AG09319 (cell line): ENCODE measurements at regions not wholly inside any gene's neighbourhood (a gene's known extent, or its start where the extent isn't known, plus 50 kb on each side); places are given as distances from the start of the nearest gene placed in this dataset.

ENCODE experiments used
- DNase-seq: peaks from one replicate; pipeline ENCODE4 v3.0.0-alpha.2; 2010; ENCODE audit warnings: low read depth; ENCODE audit errors: extremely low read depth
- TF ChIP-seq, protein P1 (sequence below): IDR thresholded peaks from 2 replicates; pipeline ENCODE4 v1.5.1; 2011; ENCODE audit warnings: low read depth, mild to moderate bottlenecking, inconsistent platforms, low read length, moderate library complexity

DNA sequence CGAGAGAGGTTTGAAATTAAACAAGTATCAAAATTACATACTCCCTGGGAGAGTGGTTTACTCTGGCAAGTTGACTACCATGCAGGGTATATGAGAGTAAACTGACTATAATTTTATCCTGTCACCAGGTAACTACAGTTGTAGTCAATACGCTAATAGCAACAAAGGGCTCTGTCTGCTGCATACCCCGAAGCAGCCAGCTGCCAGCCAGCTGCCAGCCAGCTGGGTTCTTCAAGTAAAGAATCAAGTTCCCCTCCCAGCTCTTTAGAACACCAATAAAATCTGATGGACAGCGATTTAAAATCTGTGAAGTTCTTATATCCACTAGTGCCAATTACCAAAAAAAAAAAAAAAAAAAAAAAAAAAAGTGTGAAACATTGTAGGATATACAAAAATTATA, 417.7 kb upstream of the CFAP20DC start:
- DNase-seq = no peak
- TF ChIP-seq, protein P1, sequence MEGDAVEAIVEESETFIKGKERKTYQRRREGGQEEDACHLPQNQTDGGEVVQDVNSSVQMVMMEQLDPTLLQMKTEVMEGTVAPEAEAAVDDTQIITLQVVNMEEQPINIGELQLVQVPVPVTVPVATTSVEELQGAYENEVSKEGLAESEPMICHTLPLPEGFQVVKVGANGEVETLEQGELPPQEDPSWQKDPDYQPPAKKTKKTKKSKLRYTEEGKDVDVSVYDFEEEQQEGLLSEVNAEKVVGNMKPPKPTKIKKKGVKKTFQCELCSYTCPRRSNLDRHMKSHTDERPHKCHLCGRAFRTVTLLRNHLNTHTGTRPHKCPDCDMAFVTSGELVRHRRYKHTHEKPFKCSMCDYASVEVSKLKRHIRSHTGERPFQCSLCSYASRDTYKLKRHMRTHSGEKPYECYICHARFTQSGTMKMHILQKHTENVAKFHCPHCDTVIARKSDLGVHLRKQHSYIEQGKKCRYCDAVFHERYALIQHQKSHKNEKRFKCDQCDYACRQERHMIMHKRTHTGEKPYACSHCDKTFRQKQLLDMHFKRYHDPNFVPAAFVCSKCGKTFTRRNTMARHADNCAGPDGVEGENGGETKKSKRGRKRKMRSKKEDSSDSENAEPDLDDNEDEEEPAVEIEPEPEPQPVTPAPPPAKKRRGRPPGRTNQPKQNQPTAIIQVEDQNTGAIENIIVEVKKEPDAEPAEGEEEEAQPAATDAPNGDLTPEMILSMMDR = no peak

- DNase-seq = no peak
- TF ChIP-seq, protein P1 = no peak
These were observed 414.4 kb upstream of the CFAP20DC start for GRCh38 chr3:59464187-59464586.

GRCh38 chr3:59463253-59463652, 413.4 kb upstream of the CFAP20DC start:
- TF ChIP-seq, protein P1 = no peak
- no peak for DNase-seq

DNA sequence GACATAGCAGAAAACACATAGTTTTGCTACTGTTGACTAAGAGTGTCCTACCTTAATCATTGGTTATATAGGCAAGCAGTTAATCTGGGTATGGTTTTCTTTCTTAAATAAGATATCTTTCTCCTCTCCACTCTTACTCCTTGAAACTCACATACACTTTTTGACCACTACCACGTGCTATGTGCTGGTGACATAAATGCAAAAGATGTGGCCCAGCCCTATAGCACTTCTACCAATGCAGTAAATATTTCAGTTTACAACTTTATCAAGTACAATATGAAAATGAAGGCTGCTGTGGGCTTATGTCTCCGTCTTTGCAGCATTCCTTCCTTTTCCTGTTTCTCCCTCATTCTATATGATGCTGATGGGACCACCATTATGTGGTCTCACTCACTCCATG, 410.2 kb upstream of the CFAP20DC start:
- TF ChIP-seq, protein P1 = no peak

DNA sequence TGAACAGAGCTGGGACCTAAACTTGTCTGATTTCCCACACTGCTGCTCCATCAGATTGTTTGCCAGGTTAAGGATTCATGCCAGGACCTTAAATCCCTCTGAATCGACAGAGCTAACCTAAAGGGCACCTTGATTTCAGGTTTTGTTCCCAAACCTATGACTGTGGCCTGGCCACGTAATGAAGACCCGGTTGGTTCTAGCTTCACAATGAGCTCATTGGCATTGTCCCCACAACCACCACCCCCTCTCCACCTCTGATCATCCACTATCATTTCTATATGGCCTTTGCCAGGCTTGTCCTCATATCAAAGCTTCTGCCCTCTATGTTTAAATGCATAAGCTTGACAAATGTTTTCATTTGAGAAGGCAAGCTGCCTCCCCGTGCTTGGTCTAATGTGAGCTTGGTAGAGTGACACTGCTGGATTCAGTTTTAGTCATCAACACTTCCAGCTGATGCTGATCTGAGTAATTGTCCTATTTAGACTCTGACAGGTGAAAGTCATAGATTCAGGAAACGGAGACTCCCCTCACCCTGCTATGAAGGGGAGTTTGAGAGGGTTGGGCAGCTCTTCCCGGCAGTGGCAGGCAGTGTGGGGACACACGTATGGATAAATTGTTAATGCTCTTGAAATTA, 407.1 kb upstream of the CFAP20DC start:
- no peak for DNase-seq
- TF ChIP-seq, protein P1 = no peak

More for the DNA sequence above, 410.2 kb upstream of the CFAP20DC start:
- DNase-seq = no peak

GRCh38 chr3:59451800-59452746, 402.2 kb upstream of the CFAP20DC start:
- TF ChIP-seq, protein P1 = no peak
- DNase-seq = no peak
